Memory B cell (primary cell): ENCODE measurements at regions not wholly inside any gene's neighbourhood (a gene's known extent, or its start where the extent isn't known, plus 50 kb on each side); places are given as distances from the start of the nearest gene placed in this dataset.
A peak's percentile ranks its signal among the peaks of the same experiment; 100 is the strongest.

Experiments
- ATAC-seq: fragments of 150-1000 bp; cut with Tn5 transposase; 2 replicates; pipeline ENCODE4 v1.10.0; 2021; ENCODE audit warnings: low read depth, mild to moderate bottlenecking, moderate library complexity
- DNase-seq, 2 donors: peaks; one replicate each; pipeline ENCODE4 v3.0.0; 2022; ENCODE audit warnings: low spot score in 2 of 2
- H3K27ac Mint-ChIP-seq: one replicate; pipeline ENCODE4 v1.8.0; 2022; ENCODE audit warnings: mild to moderate bottlenecking, moderate library complexity, mixed read lengths
- H3K27me3 Mint-ChIP-seq: one replicate; pipeline ENCODE4 v1.8.0; 2022; ENCODE audit warnings: mixed read lengths
- H3K36me3 Mint-ChIP-seq: one replicate; pipeline ENCODE4 v1.8.0; 2022; ENCODE audit warnings: mild to moderate bottlenecking, mixed read lengths
- H3K4me1 Mint-ChIP-seq: one replicate; pipeline ENCODE4 v1.8.0; 2022; ENCODE audit warnings: mixed read lengths
- H3K4me3 Mint-ChIP-seq: one replicate; pipeline ENCODE4 v1.8.0; 2022; ENCODE audit warnings: mild to moderate bottlenecking, moderate library complexity, mixed read lengths
- H3K9me3 Mint-ChIP-seq: one replicate; pipeline ENCODE4 v1.8.0; 2022; ENCODE audit warnings: mixed read lengths

DNA sequence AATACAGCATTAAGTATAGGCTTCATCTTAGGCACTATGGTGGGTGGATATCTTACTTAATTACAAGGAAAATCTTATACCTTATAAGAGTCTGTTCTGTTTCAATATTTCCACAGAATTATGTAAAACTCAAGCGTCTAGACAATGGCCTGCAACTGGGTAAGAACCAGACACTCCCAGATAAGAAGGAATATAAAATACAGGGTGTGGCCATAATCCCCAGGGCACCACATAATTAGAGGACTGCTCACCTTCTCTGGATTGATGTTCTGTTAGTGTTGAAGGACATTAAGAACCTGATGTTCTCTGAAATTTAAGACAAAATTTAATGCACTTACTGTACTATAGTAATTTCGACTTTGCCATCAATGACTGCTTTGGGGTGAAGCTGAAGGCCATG is 198.2 kb upstream of the ARSJ start:
- H3K4me3 Mint-ChIP-seq = no peak overlapping the region
- ATAC-seq = no peak
- H3K27me3 Mint-ChIP-seq = peaks cover 1% of the 10 kb centered on the region
- H3K27ac Mint-ChIP-seq = no peak overlapping the region
- H3K36me3 Mint-ChIP-seq = peaks cover under 1% of the 10 kb centered on the region
- DNase-seq = no peak
- no peaks in the 10 kb centered on the region for H3K4me1 Mint-ChIP-seq
- H3K9me3 Mint-ChIP-seq = peaks cover 5% of the 10 kb centered on the region

DNA sequence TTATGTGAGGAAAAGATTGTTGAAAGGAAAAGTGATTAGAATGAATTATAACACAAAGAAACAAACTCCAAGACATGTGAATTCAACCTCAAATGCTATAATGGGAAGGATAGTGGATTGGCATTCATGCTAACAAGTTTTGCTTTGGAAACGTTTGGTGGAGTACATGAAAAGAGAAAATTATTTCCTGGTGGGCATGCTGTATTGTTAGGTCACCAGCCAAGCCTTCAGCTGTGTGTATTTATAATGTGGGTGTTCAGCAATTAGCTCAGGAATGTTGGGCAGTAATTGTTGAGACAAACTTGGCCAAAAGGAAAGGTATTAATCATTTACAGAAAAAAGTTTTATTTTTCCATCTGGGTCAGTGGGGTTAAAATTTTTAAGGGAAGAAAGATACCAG is 198.9 kb upstream of the ARSJ start:
- no peaks in the 10 kb centered on the region for H3K4me1 Mint-ChIP-seq
- H3K4me3 Mint-ChIP-seq = no peak overlapping the region
- no peak overlapping the region for H3K27ac Mint-ChIP-seq
- peaks cover 2% of the 10 kb centered on the region for H3K36me3 Mint-ChIP-seq
- H3K27me3 Mint-ChIP-seq = peaks cover 1% of the 10 kb centered on the region
- no peak for ATAC-seq
- peaks cover 8% of the 10 kb centered on the region for H3K9me3 Mint-ChIP-seq
- no peak for DNase-seq

DNA sequence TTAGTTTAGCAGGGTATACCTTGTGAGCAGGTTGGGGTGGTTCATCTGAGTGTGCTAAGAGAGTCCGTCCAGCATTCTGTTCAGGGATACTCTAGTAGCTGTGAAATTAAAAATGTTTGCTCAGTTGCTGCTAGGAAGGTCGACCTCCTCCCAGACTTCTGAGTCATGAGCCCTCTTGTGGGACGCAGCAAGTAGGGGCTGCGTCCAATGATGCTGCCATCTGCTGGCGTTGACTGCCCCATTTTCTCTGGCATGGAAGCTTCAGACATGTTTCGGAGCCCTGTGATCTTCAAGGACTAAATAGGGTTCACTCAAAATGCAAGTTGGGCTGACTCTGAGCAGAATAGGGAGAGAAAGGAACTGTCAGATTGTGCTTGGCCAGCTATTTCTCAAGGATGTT is 201.0 kb upstream of the ARSJ start:
- peak; percentile 37 for ATAC-seq
- Mint-ChIP-seq H3K27me3 (peaks cover 1% of the 10 kb centered on the region), H3K4me1 (no peaks in the 10 kb centered on the region), H3K36me3 (peaks cover 2% of the 10 kb centered on the region), H3K4me3 (no peak overlapping the region), H3K27ac (no peak overlapping the region), H3K9me3 (peaks cover 13% of the 10 kb centered on the region)
- no peak for DNase-seq

DNA sequence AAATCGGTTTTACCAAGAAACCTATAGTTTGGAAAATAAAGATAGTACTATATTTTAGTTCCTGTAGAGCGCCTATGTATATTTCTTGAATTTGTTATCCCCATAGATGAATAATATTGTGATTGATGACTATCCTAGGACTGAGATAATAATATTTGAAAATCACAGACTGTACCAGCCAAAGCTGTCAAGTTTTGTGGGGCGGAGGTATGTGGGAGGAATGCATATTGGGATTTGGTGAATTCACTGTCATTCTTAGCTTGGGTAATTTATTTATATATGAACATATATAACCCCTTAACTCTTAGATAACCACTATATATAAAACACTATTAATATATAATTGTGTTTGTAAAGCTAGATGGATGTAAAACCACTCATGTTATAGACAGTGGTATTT is 205.5 kb upstream of the ARSJ start:
- no peak for DNase-seq
- ATAC-seq = no peak
- Mint-ChIP-seq H3K4me3 (no peak overlapping the region), H3K9me3 (peaks cover 13% of the 10 kb centered on the region), H3K27me3 (peaks cover 1% of the 10 kb centered on the region), H3K27ac (no peak overlapping the region), H3K36me3 (peaks cover 2% of the 10 kb centered on the region), H3K4me1 (no peaks in the 10 kb centered on the region)

DNA sequence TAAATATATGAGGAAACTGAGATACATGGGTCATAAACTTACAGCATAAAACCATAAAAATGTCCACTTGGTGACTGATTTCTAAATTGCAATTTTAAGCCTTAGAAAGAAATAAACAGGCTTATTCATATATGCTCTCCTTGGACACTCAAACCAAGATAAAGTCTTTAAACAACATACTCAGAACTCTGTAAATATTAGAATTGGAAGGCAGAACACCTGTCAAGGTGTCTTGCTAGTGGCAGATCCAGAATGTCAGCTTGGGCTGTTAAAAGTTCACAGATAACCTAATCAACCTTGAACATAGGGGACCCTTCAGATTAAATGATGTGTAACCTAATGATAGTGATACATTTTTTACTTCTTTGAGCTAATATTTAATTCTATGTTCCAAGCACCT is 208.1 kb upstream of the ARSJ start:
- peaks cover 2% of the 10 kb centered on the region for H3K36me3 Mint-ChIP-seq
- H3K4me1 Mint-ChIP-seq = no peaks in the 10 kb centered on the region
- H3K27ac Mint-ChIP-seq = no peak overlapping the region
- ATAC-seq = no peak
- DNase-seq = no peak
- no peaks in the 10 kb centered on the region for H3K27me3 Mint-ChIP-seq
- H3K9me3 Mint-ChIP-seq = peaks cover 8% of the 10 kb centered on the region
- no peak overlapping the region for H3K4me3 Mint-ChIP-seq

DNA sequence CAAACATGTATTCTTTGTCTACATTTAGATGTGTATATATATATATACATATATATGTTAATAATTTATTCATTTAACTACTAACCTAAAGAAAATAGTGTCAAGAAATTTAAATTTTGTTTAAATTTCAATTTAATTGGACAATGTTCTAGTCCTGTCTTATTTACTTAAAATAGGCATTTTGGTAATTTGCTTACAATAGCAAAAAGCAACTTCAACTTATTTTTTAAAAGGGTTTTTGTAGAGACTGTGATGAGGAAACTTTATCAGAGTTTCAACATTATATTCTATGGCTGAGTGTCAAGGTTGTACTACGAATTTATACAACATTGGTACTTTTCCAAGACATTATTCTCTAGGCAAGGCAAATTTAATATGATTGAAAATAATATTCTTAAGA is 212.0 kb upstream of the ARSJ start:
- Mint-ChIP-seq H3K9me3 (peaks cover 2% of the 10 kb centered on the region), H3K27me3 (no peaks in the 10 kb centered on the region), H3K4me1 (no peaks in the 10 kb centered on the region), H3K27ac (no peak overlapping the region), H3K36me3 (no peaks in the 10 kb centered on the region), H3K4me3 (no peak overlapping the region)
- no peak for ATAC-seq
- no peak for DNase-seq

DNA sequence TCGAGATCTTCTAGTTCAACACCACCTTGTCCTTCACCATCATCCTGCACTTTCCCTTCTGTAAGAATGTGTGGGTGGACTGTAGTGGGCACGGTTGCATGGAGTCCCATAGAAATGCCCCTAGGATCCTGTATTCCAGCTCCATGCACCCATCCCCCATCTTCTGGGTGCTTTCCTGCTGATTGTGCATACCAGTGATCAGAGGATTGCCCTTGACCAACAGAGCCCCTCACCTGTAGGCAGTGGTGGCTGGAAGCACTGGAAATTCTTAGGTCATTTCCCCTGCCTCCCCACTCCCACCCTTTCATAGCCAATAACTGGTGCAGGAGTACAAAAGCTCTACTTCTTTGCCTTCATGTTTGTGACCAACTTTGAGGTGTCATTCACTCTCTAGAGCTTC is 213.4 kb upstream of the ARSJ start:
- Mint-ChIP-seq H3K9me3 (peaks cover 2% of the 10 kb centered on the region), H3K27me3 (no peaks in the 10 kb centered on the region), H3K4me1 (no peaks in the 10 kb centered on the region), H3K27ac (no peak overlapping the region), H3K4me3 (no peak overlapping the region), H3K36me3 (no peaks in the 10 kb centered on the region)
- ATAC-seq = no peak
- DNase-seq = no peak

DNA sequence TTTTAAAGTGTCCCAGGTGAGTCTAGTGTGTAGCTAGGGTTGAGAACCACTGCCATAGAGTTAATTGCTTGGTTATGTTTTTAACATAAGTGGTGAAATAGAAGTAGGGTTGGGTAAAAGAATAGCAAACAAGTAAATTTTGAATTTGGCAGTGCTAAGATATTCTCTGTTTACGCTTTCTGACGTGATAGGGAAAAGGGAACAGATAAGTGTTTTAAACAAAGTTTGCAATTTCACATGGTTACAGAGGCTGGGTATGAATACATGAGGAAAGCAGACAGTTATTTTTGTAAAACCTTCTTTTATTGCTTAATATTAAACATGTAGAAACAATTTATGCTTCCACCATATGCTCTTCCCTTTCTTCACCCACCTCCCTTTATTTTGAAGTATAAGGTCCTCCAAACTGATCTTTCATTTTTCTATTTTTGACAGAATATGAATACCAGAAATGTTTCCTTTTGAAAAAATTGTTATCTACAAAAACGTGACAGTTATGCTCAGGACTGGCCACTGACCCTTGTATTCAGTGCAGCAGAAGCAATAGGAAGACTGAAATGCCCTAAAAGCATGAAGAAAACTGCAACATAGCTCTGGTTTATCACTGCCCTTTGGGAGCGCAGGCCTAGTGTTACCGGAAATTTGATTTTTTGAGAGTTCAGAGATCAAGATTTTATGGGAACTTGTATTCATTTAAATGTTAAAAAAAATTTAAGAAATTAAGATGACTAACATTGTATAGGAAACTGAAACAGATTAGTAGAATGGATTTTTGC is 214.4 kb upstream of the ARSJ start:
- H3K27ac Mint-ChIP-seq = no peak overlapping the region
- ATAC-seq (no peak), DNase-seq (no peak)
- H3K4me1 Mint-ChIP-seq = no peaks in the 10 kb centered on the region
- H3K9me3 Mint-ChIP-seq = peaks cover 2% of the 10 kb centered on the region
- H3K36me3 Mint-ChIP-seq = no peaks in the 10 kb centered on the region
- no peak overlapping the region for H3K4me3 Mint-ChIP-seq
- no peaks in the 10 kb centered on the region for H3K27me3 Mint-ChIP-seq

DNA sequence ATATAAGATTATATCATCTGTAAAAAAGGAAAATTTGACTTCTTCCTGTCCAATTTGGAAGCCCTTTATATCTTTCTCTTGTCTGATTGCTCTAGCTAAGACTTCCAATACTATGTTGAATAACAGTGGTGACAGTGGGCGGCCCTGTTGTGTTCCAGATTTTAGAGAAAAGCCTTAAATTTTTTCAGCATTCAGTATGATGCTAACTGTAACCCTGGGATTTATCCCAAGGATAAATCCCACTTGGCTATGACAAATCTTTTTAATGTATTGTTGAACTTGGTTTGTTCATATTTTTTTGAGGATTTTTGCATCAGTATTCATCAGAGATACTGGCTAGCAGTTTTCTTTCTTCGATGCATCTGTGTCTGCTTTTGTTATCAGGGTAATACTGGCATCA is 217.2 kb upstream of the ARSJ start:
- no peaks in the 10 kb centered on the region for H3K4me1 Mint-ChIP-seq
- H3K4me3 Mint-ChIP-seq = no peak overlapping the region
- ATAC-seq (no peak), DNase-seq (no peak)
- H3K36me3 Mint-ChIP-seq = no peaks in the 10 kb centered on the region
- H3K27me3 Mint-ChIP-seq = peaks cover 1% of the 10 kb centered on the region
- no peak overlapping the region for H3K27ac Mint-ChIP-seq
- H3K9me3 Mint-ChIP-seq = peaks cover 2% of the 10 kb centered on the region

DNA sequence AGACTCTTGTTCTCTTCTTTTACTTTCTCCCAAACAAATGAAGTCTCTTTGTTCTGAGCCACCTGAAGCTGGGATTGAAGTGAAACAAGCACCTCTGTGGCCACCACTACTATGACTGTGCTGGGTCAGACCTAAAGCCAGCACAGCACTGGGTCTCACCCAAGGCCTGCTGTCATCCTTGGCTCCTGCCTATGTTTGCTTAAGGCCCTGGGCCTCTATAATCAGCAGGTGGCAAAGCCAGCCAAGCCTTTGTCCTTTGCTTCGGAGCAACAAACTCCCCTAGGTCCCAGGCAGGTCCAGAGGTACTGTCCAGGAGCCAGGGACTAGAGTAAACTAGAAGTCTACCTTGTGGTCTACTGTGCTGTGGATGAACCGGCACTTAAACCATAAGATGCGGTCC is 220.6 kb upstream of the ARSJ start:
- no peaks in the 10 kb centered on the region for H3K36me3 Mint-ChIP-seq
- no peak overlapping the region for H3K4me3 Mint-ChIP-seq
- no peaks in the 10 kb centered on the region for H3K4me1 Mint-ChIP-seq
- H3K27me3 Mint-ChIP-seq = peaks cover 3% of the 10 kb centered on the region
- no peak for DNase-seq
- no peak overlapping the region for H3K27ac Mint-ChIP-seq
- peaks cover 2% of the 10 kb centered on the region for H3K9me3 Mint-ChIP-seq
- no peak for ATAC-seq

DNA sequence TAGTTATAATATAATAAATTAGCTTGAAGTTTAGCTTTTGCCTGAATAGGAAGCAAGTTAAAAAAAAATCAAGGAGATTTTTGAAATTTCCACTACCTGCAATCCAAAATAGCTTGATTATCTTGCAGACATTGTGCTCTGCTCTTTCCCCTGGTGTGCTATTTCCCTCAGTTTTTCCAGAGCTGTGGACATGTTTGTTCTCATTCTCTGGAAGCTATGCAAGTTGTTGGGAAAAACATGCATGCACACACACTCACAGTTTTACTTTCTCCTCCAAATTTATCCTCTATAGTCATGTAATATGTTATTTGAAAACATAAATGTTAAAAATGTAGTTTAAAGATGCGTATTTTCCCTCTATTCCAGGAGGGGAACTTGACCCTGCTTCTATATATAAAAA is 225.8 kb upstream of the ARSJ start:
- no peaks in the 10 kb centered on the region for H3K36me3 Mint-ChIP-seq
- ATAC-seq = no peak
- no peak overlapping the region for H3K4me3 Mint-ChIP-seq
- no peaks in the 10 kb centered on the region for H3K4me1 Mint-ChIP-seq
- H3K27ac Mint-ChIP-seq = no peak overlapping the region
- no peak for DNase-seq
- H3K27me3 Mint-ChIP-seq = peaks cover 3% of the 10 kb centered on the region
- no peaks in the 10 kb centered on the region for H3K9me3 Mint-ChIP-seq

DNA sequence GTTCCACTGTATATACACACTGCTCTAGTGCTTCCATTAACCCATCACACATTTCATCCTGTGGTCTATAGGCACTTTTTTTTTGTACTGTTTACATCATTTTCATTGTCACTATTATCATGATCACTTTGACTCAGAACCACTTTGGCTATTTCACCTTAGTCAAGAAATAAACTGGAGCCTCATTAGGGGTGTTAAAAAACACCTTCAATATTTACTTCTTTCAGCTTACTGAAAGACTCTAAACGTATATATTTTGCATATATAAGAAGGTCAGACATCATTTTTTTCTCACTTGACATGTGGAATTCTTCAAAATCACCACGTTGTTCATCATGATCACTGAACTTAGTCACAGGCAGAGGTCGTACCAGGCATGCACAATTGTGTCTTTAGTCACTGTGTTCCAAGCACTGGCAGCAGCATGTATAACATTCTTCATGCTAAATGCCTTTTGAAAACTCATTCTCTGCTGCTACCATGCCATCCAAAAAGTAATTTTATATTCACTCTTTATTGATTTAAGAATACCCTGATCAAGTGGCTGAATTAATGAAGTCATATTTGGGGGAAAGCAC is 229.2 kb upstream of the ARSJ start:
- Mint-ChIP-seq H3K4me1 (no peaks in the 10 kb centered on the region), H3K27ac (no peak overlapping the region), H3K4me3 (no peak overlapping the region), H3K9me3 (peaks cover 3% of the 10 kb centered on the region), H3K27me3 (peaks cover 2% of the 10 kb centered on the region), H3K36me3 (no peaks in the 10 kb centered on the region)
- ATAC-seq (no peak), DNase-seq (no peak)

DNA sequence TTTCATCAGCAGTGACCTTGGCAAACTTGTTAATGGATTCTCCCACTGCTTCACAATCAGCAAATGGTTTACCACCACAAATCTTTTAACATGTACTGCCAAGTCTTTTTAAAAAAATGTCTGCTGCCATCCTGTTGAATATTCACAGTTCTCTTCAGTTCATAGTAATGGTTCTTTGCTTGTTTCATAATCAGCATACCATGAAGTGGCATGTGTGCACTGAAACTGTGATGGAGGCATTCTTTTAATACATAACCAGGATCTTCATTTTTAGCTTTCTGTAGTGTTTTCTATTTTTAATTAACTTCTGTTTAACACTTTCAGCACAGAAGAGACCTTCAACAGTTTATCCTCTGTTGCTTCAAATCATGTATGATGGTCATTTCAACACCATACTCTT is 230.1 kb upstream of the ARSJ start:
- no peak for ATAC-seq
- DNase-seq = no peak
- no peak overlapping the region for H3K27ac Mint-ChIP-seq
- no peak overlapping the region for H3K4me3 Mint-ChIP-seq
- no peaks in the 10 kb centered on the region for H3K4me1 Mint-ChIP-seq
- no peaks in the 10 kb centered on the region for H3K27me3 Mint-ChIP-seq
- peaks cover 3% of the 10 kb centered on the region for H3K9me3 Mint-ChIP-seq
- no peaks in the 10 kb centered on the region for H3K36me3 Mint-ChIP-seq

DNA sequence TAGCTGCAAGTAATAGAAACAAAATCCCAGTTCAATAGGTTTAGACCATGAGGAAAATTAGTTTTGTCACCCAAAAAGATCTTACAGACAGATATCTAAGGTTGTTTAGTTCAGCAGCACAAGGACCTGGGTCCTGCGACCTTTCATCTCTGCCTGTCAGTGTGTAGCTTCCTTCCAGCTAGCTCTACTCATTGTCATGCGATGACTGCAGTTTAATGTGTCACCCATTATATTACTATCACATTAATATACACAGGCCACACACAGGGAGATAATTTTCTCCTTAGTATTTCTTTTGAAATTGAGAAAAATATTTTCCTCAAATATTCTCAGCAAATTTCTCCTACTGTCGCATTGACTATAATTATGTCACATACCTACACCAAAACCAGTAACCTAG is 232.1 kb upstream of the ARSJ start:
- H3K9me3 Mint-ChIP-seq = peaks cover 3% of the 10 kb centered on the region
- H3K4me1 Mint-ChIP-seq = no peaks in the 10 kb centered on the region
- DNase-seq (no peak), ATAC-seq (no peak)
- H3K36me3 Mint-ChIP-seq = no peaks in the 10 kb centered on the region
- H3K4me3 Mint-ChIP-seq = no peak overlapping the region
- H3K27me3 Mint-ChIP-seq = no peaks in the 10 kb centered on the region
- no peak overlapping the region for H3K27ac Mint-ChIP-seq

DNA sequence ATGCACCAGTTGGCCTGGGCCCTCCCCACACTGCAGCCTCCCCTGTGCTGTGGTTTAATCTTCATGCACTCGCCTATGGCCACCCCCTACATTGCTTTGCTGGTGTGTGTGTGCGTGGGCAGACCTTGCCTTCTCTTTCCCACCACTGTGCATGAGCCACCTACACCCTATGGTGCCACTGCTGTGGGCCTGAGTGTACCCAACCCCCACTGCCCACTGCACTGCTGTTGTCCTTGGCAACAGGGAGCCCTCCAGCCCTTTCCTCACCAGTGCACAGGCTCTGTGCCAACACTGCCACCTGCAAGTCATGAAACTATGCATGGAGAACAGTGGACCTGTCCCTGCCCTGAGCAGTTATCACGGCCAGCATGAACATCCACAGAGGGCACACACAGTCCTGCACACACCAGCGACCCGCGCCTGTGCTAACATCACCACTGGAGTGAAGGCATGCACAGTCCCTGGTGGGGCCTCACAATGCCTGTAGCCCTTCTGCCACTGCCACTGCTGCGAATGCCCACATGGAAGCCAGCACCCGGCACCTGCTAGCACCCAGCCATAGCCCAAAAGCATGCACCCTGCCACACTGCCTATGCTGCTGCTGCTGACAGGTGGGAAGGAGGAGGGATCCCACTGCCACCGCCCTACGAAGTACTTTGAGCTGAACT is 237.8 kb upstream of the ARSJ start:
- Mint-ChIP-seq H3K4me3 (no peak overlapping the region), H3K27ac (no peak overlapping the region), H3K4me1 (no peaks in the 10 kb centered on the region), H3K27me3 (no peaks in the 10 kb centered on the region), H3K9me3 (peaks cover 3% of the 10 kb centered on the region), H3K36me3 (no peaks in the 10 kb centered on the region)
- DNase-seq (no peak), ATAC-seq (no peak)
